HG02885 (cell line): ENCODE measurements at regions not wholly inside any gene's neighbourhood (a gene's known extent, or its start where the extent isn't known, plus 50 kb on each side); places are given as distances from the start of the nearest gene placed in this dataset.
A peak's percentile ranks its signal among the peaks of the same experiment; 100 is the strongest.
"Not testable (repeated sequence)": the region's sequence is repeated elsewhere in the genome, so short reads cannot be mapped to it uniquely, and the experiment has no call there.

Experiments used
- ATAC-seq: cut with Tn5 transposase; IDR thresholded peaks from one replicate; pipeline ENCODE4 v1.9.1; 2021; ENCODE audit warnings: mild to moderate bottlenecking; ENCODE audit not compliant: unreplicated experiment, poor library complexity

DNA sequence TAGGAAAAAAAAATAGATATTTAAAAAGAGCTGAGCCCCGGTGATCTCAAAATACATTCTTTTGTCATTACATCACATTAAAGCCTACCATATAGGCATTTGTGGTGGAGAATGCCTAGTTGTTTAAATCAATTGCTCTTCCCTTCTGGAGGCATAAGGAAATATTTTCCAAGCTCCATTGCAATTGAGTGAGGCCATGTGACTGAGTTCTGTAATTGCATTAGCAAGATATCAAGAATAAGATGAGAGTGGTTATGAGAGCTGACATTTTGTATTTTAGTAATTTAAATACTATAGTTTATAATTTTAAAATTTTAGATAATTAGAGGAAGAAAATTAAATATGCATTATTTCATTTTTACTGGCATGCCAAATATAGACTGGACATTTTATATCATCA is 1195.9 kb downstream of the DTWD2 start:
- ATAC-seq: no peak

DNA sequence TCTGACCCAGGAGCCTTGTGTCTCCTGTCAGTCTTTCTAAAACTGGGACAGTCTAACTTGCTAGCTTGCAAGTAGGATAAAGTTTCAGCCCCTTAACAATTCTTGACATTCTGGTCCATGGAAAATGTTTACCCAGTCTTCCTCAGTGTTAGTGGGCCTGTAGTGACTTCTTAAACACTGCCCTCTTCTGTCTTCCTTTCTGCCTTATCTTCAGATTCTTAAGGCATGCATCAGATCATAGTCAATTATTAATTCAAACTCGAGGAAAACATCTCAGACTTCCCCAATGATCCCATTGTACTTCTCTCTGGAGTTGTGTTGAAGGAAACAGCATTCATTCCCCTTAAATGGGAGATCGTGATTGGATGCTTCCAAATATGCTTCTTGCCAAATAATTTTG is 1199.8 kb downstream of the DTWD2 start:
- no peak for ATAC-seq

DNA sequence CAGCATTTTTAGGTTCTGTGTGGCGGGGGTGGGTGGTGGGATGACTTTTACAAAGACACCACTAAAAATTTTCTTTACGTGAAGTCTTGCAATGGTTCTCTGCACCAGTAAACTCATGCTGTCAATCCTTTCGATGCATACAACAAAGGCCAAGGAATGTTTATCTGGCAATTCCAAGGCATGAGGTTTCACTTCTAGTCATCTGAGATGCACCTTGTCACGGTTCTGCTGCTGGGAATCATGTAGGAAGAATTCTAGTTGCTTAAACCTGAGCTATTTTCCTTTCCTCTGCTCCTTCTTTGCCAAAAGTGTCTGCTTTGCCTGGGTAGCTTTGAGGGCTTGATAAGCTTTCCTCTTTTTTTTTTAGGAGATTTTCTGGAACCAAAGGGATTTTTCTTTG is 1204.5 kb upstream of the SEMA6A start:
- ATAC-seq: no peak

DNA sequence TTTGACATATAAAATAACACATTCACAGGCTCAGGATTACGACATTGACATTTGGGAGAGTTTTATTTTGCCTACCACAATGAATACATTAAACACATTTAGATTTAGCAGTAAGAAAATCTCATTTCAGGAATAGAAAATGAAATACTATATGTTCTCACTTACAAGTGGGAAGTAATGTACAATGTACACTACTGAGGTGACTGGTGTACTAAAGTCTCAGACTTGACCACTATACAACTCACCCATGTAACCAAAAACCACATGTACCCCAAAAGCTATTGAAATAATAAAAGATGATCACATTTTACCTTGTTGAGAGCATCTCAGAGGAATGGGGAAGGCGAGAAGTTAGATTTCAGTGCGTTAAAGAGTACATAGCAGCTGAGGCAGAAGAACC is 1202.4 kb upstream of the SEMA6A start:
- peak; percentile 77 for ATAC-seq

DNA sequence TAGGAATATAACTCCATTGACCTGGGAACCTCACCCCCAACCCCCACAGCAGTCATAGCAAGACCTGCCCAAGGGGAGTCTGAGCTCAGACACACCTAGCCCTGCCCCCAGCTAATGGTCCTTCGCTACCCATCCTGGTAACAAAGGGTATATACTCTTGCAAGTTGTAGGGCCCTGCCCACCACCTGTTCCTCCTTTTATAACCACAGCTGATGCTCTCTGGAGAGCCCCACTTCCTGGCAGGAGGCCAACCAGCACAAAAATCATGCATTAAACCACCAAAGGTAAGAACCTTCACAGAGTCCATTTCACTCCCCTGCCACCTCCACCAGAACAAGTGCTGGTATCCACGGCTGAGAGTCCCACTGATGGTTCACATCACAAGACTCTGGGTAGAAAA is 1195.3 kb upstream of the SEMA6A start:
- no peak for ATAC-seq

DNA sequence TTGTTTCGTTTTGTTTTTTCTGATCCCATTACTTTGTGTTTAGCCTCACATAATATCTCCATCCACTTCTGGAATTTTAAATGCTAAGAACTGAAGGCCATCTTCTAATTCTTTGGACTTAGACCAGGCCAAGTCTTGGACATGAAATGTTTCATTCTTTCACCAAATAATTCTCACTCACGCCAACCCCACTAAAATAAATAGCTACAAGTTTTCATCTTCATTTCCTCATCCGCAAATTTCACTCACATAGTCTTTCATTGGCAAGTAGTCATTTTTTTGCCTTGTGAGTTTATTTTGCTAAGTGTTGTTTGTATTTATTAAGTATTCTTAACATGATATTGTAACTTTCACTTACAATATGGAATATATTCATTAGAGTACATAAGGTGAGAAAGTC is 1188.6 kb upstream of the SEMA6A start:
- ATAC-seq: no peak

DNA sequence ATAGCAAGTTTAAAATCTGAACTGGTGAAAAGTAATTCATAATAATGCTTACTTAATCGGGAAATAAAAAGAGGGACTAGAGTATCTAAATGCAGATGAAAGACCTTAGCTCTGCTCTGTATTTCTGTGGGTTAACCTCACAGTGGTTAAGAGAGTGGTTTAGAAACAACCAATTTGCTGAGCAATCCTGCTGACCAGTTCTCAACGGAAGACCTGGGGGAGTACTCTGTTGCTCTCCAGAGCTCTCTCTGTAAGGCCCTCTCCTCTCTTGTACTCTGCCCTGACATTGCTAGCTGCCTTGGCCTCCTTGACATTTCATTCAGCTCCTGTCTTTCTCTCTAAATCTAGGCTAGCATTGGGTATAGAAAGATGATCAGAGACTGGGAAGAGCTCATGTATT is 1186.6 kb upstream of the SEMA6A start:
- no peak for ATAC-seq

DNA sequence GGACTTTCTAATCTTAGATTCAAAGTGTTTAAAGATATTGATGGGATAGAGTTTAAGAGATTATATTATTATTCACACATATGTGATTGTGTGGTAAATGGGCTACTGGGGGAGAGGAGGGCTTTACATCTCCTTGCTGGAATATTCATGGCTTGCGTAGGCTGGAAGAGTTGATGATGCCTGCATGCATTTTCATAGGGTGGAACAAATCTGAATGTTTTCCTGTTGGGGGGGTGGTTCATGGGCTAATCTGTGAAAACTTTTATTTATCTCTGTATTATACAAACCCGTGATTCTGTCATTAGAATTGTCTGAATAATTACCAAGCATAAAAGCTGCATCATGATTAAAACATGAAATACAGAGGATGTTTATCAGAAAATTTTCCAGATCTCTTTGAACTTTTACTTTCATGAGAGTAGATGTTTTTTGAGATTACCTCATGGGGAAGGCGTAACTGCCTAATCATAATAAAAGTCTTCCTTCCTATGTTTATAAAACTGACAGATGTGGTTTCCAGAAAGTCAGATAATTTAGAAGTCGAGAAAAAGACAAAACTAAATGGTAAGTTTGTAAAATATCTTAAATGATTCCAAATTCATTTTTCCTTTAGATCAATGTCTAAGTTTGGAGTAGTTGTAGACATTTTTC is 1185.4 kb upstream of the SEMA6A start:
- ATAC-seq: no peak

DNA sequence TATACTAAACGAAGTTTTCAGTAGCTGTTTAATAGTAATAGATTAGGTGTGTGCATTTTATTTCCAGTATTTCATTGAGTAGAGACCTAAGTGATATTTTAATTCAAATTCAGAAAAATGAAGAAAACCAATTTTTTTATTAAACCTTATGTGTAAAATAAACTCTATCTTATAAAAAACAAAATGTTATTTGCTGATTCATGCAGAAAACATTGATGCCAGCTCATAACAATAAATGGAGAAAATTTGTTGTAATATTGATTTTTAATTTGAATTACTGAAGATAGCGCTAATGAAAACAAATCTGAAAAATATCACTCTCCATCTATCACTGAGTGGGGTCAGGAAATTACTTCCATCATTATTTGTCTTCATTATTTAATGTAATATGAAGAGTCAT is 1177.8 kb upstream of the SEMA6A start:
- no peak for ATAC-seq

DNA sequence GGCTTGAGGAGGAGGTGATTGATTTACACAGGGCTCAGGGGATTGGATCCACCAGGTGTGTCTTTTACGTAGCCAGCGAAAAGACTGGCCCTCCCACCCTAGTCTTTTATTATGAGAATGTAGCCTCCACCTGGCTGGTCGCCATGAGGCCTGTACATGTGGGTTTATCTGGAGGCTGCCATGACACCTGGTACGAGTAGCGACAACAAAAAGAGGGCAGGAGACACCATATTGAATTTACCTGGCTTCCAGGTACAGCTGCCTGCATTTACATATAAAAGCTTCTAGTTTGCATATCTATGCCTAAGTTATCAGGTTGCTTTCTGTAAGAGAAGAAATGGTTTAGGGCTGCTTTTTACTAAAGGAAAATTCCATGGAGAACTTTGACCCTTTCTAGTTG is 1173.7 kb upstream of the SEMA6A start:
- ATAC-seq: no peak

DNA sequence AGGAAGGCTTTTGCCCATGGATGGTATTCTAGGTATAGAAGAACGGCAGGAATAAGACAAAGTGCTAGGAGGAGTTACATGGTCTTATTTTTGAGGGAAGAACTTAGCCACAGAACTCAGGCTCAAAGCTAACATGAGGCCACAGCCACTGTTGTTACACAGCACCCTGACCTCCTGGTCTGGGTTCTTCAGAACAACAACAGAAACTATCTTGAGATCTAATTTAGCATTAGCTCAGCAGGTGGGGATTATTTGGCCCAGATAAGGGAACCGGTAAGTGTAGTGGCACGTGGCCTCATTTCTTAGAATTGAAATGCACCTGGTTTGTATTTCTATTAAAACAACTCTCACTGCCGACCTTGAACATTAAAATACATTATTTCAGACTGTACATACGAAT is 1168.7 kb upstream of the SEMA6A start:
- ATAC-seq: no peak

DNA sequence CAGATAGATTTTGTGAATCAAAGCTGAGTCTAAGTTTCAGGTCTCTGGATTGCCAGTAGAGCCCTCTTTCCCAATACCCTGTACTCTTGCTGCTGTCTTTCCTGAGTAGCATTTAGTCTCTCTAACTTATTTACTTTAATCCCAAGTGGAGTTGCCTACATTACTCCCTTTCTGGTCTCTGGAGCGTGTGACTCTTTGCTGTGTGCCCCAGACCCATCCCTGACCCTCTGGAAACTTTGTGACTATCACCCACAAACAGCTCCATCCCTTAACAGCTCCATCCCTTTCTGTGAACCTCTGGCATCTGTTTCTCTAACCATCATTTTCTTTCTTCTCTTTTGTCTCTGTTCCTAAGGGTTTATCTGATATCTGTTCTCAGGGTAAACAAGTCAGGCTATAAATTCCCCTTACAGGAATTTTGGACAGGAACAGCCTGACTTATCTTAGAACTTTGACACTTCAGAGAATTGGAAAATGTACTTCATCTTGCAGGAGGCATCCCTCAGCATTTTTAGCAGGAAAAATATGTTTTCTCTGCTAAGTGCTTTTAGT is 1167.1 kb upstream of the SEMA6A start:
- no peak for ATAC-seq

DNA sequence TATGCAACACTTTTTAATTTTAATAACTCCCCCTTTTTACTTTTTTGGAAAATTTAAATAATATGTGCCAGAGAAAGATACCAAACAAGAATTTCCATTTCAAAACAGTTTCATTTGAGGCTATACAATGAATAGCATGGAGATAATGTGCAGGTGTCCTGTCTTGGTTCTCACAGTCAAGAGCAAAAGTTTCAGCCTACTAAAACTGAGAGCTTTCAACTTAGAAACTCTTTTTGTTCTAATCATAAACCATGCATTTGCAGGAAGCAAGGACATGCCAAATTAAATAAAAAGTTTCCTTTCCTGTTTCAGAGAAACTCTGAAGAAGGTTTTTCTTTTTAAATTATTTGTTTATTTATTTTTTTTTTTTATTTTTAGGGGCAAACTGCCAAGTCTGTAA is 1165.6 kb upstream of the SEMA6A start:
- ATAC-seq: no peak

DNA sequence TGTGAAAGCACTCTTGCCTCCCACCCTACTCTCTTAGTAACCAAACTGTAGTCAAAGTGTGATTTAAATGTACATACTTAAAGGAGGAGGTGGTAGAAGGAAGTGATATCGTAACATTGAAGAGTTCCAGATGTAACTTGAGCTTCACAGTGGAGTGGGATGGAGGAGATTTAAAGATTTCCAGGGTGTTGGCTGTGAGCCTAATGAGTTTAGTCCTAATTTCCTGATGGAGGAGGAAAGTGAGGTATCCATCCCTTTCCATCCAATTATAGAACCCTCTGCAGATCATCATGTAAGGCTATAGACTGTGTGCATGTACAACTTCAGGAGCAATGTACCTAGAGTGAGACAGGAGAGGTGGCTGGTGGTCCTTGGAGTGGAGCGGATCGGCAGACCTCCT is 1163.9 kb upstream of the SEMA6A start:
- ATAC-seq: no peak

DNA sequence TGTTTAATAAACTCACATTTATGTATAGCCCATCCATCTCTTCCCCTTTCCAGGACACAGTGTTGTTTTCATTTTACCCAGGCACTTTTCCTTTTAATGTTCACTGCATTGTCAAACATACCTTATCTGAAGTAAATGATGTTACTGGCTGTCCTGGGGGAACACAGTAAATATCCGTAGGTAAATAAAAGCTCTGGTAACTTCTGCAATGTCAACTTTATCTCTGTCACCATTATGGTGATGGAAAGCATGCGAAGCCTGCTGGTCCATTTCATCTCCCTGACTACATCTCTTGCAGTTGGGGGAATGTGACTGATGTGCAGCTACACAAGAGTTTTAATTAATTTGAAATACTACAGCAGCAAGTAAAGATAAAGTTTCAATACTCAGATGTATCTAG is 1162.1 kb upstream of the SEMA6A start:
- no peak for ATAC-seq

DNA sequence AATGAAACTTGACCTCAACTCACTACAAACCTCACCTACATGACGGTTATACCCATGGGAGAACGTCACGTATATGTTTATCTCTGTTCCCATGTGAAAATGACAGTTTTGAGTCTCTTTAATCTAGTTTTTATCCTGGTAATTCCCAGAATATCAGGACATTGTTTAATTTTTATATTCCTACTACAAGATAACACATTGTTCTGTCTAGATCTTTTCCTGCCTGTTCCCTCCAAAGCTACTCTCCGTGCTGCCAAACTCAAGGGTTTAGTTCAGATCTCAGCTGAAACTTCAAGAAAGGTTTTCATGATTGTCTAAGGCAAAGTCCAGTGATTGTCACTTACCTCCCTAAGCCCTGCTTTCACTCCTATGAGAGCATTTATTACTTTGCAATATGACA is 1159.4 kb upstream of the SEMA6A start:
- ATAC-seq: no peak

DNA sequence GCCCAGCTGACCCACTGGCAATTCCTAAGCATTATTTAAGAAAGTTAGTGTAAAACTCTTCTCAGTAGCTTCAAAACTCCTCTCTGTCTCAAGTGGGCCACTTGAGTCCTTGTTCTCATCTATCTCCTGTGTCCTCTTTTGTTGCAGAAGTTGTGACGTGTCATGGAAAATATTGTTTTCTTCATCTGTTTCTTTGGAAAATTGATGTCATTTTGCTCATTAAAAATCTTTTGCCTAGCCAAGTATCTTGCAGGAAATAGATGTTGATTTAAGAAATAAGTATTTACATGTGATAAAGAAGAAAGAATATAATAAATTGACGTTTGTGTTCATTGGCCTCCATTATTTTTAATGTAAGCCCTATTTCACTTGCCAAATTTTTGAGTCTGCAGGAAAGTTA is 1158.4 kb upstream of the SEMA6A start:
- no peak for ATAC-seq

DNA sequence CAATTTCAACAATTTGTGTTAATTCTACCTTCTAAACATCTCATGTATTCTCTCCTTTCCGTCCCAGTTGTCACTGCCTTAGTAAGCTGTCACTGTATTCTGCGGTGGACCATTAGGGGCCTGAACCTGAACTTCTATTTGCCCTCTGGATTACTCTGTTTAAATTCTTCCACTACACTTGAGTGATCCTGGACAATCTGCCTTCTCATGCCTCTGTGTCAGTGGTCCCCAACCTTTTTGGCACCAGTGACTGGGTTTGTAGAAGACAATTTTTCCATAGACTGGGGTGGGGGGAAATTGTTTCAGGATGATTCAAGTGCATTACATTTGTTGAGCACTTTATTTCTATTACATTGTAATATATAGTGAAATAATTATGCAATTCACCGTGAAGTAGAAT is 1157.6 kb upstream of the SEMA6A start:
- ATAC-seq: no peak

DNA sequence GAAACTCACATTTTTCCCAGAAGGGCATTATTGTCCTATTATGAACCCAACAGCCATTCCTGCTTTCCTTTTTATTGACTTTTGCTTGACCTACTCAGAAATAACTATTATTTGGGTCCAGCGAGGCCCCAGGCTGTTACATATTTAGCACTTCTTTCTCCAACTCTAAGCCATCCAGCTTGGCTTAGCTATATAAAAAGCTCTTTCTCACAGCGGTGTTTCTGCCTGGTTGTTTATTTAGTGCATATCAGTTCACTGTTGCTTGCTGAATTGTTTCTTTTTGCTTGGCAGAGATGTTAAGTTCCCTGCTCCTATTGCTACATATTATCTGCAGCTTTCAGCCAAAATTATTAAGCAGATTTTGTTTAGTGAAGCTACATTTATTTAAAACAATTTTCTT is 1156.8 kb upstream of the SEMA6A start:
- no peak for ATAC-seq

DNA sequence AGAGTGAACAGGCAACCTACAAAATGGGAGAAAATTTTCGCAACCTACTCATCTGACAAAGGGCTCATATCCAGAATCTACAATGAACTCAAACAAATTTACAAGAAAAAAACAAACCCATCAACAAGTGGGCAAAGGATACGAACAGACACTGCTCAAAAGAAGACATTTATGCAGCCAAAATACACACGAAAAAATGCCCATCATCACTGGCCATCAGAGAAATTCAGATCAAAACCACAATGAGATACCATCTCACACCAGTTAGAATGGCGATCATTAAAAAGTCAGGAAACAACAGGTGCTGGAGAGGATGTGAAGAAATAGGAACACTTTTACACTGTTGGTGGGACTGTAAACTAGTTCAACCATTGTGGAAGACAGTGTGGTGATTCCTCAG is 1146.2 kb upstream of the SEMA6A start:
- ATAC-seq: not testable (repeated sequence)

DNA sequence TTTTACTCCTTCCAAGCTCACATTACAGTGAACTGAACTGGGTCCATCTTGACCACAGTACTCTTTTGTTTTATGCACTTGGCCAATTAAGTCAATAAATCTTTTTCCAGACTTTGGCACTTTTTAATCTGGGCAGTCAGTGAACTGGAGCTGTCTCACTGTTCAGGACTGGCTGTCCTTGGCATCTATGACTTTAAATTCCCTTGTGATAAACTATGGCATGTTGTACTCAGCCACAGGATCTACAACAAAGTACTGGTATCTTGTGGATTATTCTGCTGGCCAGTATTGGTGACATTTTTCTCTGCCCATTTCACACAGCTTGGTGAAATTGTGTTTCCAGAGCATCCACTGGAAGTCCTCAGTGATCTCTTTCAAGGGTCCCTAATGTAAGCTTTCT is 1144.8 kb upstream of the SEMA6A start:
- ATAC-seq: no peak

DNA sequence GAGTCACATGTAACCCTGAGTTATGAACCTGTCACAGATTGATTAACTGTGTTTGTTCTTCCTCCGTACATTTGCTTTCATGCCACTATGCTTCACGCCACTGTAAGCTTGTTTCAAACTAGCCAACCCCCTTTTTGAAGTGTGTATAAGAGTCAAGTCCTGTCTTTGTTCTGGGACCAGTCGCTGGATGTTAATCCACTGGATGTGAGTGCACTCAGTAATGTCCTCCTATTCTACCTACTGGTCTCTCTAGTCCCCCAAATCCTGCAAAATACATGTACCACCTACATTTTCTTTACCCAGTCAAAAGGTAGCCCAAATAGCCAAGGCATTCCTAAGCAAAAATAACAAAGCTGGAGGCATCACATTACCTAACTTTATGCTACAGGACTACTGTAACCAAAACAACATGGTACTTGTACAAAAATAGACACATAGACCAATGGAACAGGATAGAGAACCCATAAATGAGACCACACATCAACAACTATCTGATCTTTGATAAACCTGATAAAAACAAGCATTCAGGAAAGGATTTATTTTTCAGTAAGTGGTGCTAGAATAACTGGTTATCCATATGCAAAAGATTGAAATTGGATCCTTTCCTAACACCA is 1139.1 kb upstream of the SEMA6A start:
- no peak for ATAC-seq
